Activated CD4-positive, CD25-positive, alpha-beta regulatory T cell treated with anti-CD3 and anti-CD28 coated beads, Interleukin-2, amount 50 U/mL, for 72 hours (primary cell): ENCODE measurements at regions not wholly inside any gene's neighbourhood (a gene's known extent, or its start where the extent isn't known, plus 50 kb on each side); places are given as distances from the start of the nearest gene placed in this dataset.

ENCODE experiments used
- DNase-seq: peaks from one replicate; pipeline ENCODE4 v3.0.0; 2021

- DNase-seq: no peak
Measured at GRCh38 chr1:110763149-110763548, 88.4 kb upstream of the KCNA3 start.

- no peak for DNase-seq
Measured at GRCh38 chr1:110760321-110760720, 85.6 kb upstream of the KCNA3 start.

GRCh38 chr1:110756506-110756905 is 81.8 kb upstream of the KCNA3 start:
- no peak for DNase-seq

GRCh38 chr1:110752941-110753725 is 78.4 kb upstream of the KCNA3 start:
- DNase-seq: no peak

- DNase-seq: no peak
Measured at GRCh38 chr1:110750562-110750961, 75.8 kb upstream of the KCNA3 start.

- no peak for DNase-seq
Measured at GRCh38 chr1:110749960-110750359, 75.2 kb upstream of the KCNA3 start.

- no peak for DNase-seq
Measured at GRCh38 chr1:110746644-110747259, 72.0 kb upstream of the KCNA3 start.

GRCh38 chr1:110743397-110743796 is 68.7 kb upstream of the KCNA3 start:
- DNase-seq: no peak

- DNase-seq: no peak
Measured at GRCh38 chr1:110736900-110737605, 62.3 kb upstream of the KCNA3 start.

GRCh38 chr1:110734133-110734680 is 59.5 kb upstream of the KCNA3 start:
- DNase-seq: no peak

- no peak for DNase-seq
Measured at GRCh38 chr1:110731529-110731928, 56.8 kb upstream of the KCNA3 start.

GRCh38 chr1:110728388-110729001 is 53.8 kb upstream of the KCNA3 start:
- DNase-seq: no peak

GRCh38 chr1:110727246-110727645 is 52.5 kb upstream of the KCNA3 start:
- no peak for DNase-seq

- no peak for DNase-seq
Measured at GRCh38 chr1:110726755-110727154, 52.0 kb upstream of the KCNA3 start.
